Liver (tissue), 8 donors: ENCODE measurements at regions not wholly inside any gene's neighbourhood (a gene's known extent, or its start where the extent isn't known, plus 50 kb on each side); places are given as distances from the start of the nearest gene placed in this dataset.

Source experiments
- DNase-seq: peaks from one replicate; pipeline ENCODE4 v3.0.0-alpha.2; 2017; ENCODE audit warnings: low spot score
- H3K27ac ChIP-seq, 2 donors: one replicate each; pipeline ENCODE4 v1.7.0; 2013; ENCODE audit warnings: inconsistent platforms in 2 of 2, low read length in 2 of 2, control low read depth in 1 of 2, low read depth in 1 of 2, mild to moderate bottlenecking in 1 of 2
- H3K27me3 ChIP-seq, 4 donors: one replicate each; pipeline versions ENCODE4 v1.6.1 to v1.7.0; 2013; ENCODE audit warnings: low read length in 3 of 4, inconsistent platforms in 1 of 4, mild to moderate bottlenecking in 1 of 4, moderate library complexity in 1 of 4; ENCODE audit not compliant: control insufficient read depth in 4 of 4, insufficient read depth in 4 of 4
- H3K36me3 ChIP-seq, 4 donors: one replicate each; pipeline versions ENCODE4 v1.6.1 to v1.7.0; 2013; ENCODE audit warnings: low read length in 3 of 4, mild to moderate bottlenecking in 3 of 4, low read depth in 1 of 4, moderate library complexity in 1 of 4; ENCODE audit not compliant: control insufficient read depth in 4 of 4, insufficient read depth in 3 of 4
- H3K4me1 ChIP-seq, 4 donors: one replicate each; pipeline versions ENCODE4 v1.6.1 to v1.7.0; 2013; ENCODE audit warnings: low read length in 3 of 4, mild to moderate bottlenecking in 3 of 4, moderate library complexity in 1 of 4; ENCODE audit not compliant: control insufficient read depth in 4 of 4, insufficient read depth in 4 of 4
- H3K4me3 ChIP-seq, 3 donors: one replicate each; pipeline versions ENCODE4 v1.6.1 to v1.7.0; 2013; ENCODE audit warnings: low read length in 3 of 3, control low read depth in 1 of 3, low read depth in 1 of 3, mild to moderate bottlenecking in 1 of 3
- H3K9ac ChIP-seq, 2 donors: one replicate each; pipeline ENCODE4 v1.7.0; 2013; ENCODE audit warnings: low read length in 2 of 2, mild to moderate bottlenecking in 2 of 2, moderate library complexity in 2 of 2, control low read depth in 1 of 2, low read depth in 1 of 2
- H3K9me3 ChIP-seq, 4 donors: one replicate each; pipeline versions ENCODE4 v1.6.1 to v1.7.0; 2013; ENCODE audit warnings: low read length in 3 of 4; ENCODE audit not compliant: control insufficient read depth in 4 of 4
- CTCF ChIP-seq: fragments of 150-350 bp; IDR thresholded peaks from 2 replicates; pipeline ENCODE4 v1.5.1; 2017; ENCODE audit warnings: improper control_type of control experiment, low read depth, low read length; ENCODE audit not compliant: missing input control
- EGR1 ChIP-seq, 2 donors: IDR thresholded peaks; 2 replicates each; pipeline ENCODE4 v1.6.1; 2016 to 2018; ENCODE audit warnings: antibody characterized with exemption in 2 of 2, low read depth in 2 of 2
- FOXA2 ChIP-seq: IDR thresholded peaks from 2 replicates; pipeline ENCODE4 v1.6.1; 2016; ENCODE audit warnings: antibody characterized with exemption
- GABPA ChIP-seq, 2 donors: IDR thresholded peaks in 1 of 2; conservative IDR thresholded peaks in 1 of 2; 2 replicates each; pipeline ENCODE4 v1.6.1; 2016; ENCODE audit warnings: antibody characterized with exemption in 2 of 2, mild to moderate bottlenecking in 1 of 2, moderate library complexity in 1 of 2
- HNF4A ChIP-seq, 2 donors: conservative IDR thresholded peaks; 2 replicates each; pipeline ENCODE4 v1.6.1; 2016; ENCODE audit warnings: antibody characterized with exemption in 2 of 2, mild to moderate bottlenecking in 2 of 2
- HNF4G ChIP-seq: IDR thresholded peaks from 2 replicates; pipeline ENCODE4 v1.6.1; 2016; ENCODE audit warnings: antibody characterized with exemption
- JUND ChIP-seq, 2 donors: IDR thresholded peaks; 2 replicates each; pipeline ENCODE4 v1.6.1; 2016; ENCODE audit warnings: antibody characterized with exemption in 2 of 2
- NR2F2 ChIP-seq: IDR thresholded peaks from 2 replicates; pipeline ENCODE4 v1.6.1; 2016; ENCODE audit warnings: antibody characterized with exemption
- RAD21 ChIP-seq, 2 donors: IDR thresholded peaks; 2 replicates each; pipeline ENCODE4 v1.6.1; 2016; ENCODE audit warnings: antibody characterized with exemption in 2 of 2, mild to moderate bottlenecking in 2 of 2
- REST ChIP-seq: IDR thresholded peaks from 2 replicates; pipeline ENCODE4 v1.6.1; 2016; ENCODE audit warnings: antibody characterized with exemption, mild to moderate bottlenecking
- RXRA ChIP-seq, 2 donors: IDR thresholded peaks; 2 replicates each; pipeline ENCODE4 v1.6.1; 2017 to 2018; ENCODE audit warnings: antibody characterized with exemption in 2 of 2, mild to moderate bottlenecking in 1 of 2
- SP1 ChIP-seq: IDR thresholded peaks from 2 replicates; pipeline ENCODE4 v1.6.1; 2018; ENCODE audit warnings: antibody characterized with exemption, mild to moderate bottlenecking
- TAF1 ChIP-seq: conservative IDR thresholded peaks from 2 replicates; pipeline ENCODE4 v1.6.1; 2016; ENCODE audit warnings: antibody characterized with exemption, mild to moderate bottlenecking
- YY1 ChIP-seq: IDR thresholded peaks from 2 replicates; pipeline ENCODE4 v1.6.1; 2016; ENCODE audit warnings: antibody characterized with exemption, mild to moderate bottlenecking
- ZBTB33 ChIP-seq: IDR thresholded peaks from 2 replicates; pipeline ENCODE4 v1.6.1; 2016; ENCODE audit warnings: antibody characterized with exemption
- WGBS: extraction: QIAGEN DNeasy Blood & Tissue Kit; methylation state at CpG from one replicate; pipeline ENCODE4 v1.1.7; 2013; 5-methylcytosine and 5-hydroxymethylcytosine counted together
- TF ChIP-seq, protein P1 (sequence below): IDR thresholded peaks from 2 replicates; pipeline ENCODE4 v1.6.1; 2016; ENCODE audit warnings: antibody characterized with exemption
- donor health status: healthy.
- donor health status: healthy.
- donor health status: healthy.
- donor health status: healthy.
- donor health status: healthy.

- TF ChIP-seq REST, result no peak
- TF ChIP-seq HNF4A (conservative IDR thresholded peaks at IDR 0.05), result no peak
- no peak for TF ChIP-seq HNF4G
- no peak for TF ChIP-seq EGR1 (IDR thresholded peaks at IDR 0.05; ENCODE audit: low read depth in 2 of 2)
- no peak for TF ChIP-seq GABPA (IDR thresholded peaks at IDR 0.05 in 1 of 2, conservative IDR thresholded peaks at IDR 0.05 in 1 of 2)
- no peak for TF ChIP-seq SP1
- TF ChIP-seq CTCF, result no peak
- no peak for TF ChIP-seq TAF1
- TF ChIP-seq NR2F2, result no peak
Observed at GRCh38 chr9:100673249-100673648, 95.4 kb downstream of the CAVIN4 start (continued).

GRCh38 chr9:100674419-100675122 is 96.7 kb downstream of the CAVIN4 start:
- Histone ChIP-seq H3K4me1 (no peaks in the 10 kb centered on the region), H3K27ac (no peak overlapping the region), H3K9me3 (no peaks in the 10 kb centered on the region), H3K27me3 (no peaks in the 10 kb centered on the region), H3K9ac (no peak overlapping the region), H3K4me3 (no peak overlapping the region), H3K36me3 (no peaks in the 10 kb centered on the region)
- TF ChIP-seq GABPA (IDR thresholded peaks at IDR 0.05 in 1 of 2, conservative IDR thresholded peaks at IDR 0.05 in 1 of 2) (no peak), HNF4G (no peak), FOXA2 (no peak), JUND (IDR thresholded peaks at IDR 0.05) (no peak), YY1 (no peak), HNF4A (conservative IDR thresholded peaks at IDR 0.05) (no peak)
- DNase-seq, result no peak
- WGBS, result 61% methylated on average over 1 of the region's 1 CpG

- DNase-seq, result no peak
- no peak for TF ChIP-seq TAF1
- TF ChIP-seq GABPA (IDR thresholded peaks at IDR 0.05 in 1 of 2, conservative IDR thresholded peaks at IDR 0.05 in 1 of 2), result no peak
- TF ChIP-seq RXRA (IDR thresholded peaks at IDR 0.05), result no peak
- TF ChIP-seq JUND (IDR thresholded peaks at IDR 0.05), result no peak
- TF ChIP-seq FOXA2, result no peak
- TF ChIP-seq NR2F2, result no peak
- no peak for TF ChIP-seq SP1
- no peak for TF ChIP-seq CTCF
- no peak for TF ChIP-seq EGR1 (IDR thresholded peaks at IDR 0.05; ENCODE audit: low read depth in 2 of 2)
- TF ChIP-seq YY1, result no peak
- no peak for TF ChIP-seq HNF4G
- TF ChIP-seq, protein P1, sequence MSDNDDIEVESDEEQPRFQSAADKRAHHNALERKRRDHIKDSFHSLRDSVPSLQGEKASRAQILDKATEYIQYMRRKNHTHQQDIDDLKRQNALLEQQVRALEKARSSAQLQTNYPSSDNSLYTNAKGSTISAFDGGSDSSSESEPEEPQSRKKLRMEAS, result no peak
- TF ChIP-seq RAD21 (IDR thresholded peaks at IDR 0.05), result no peak
- TF ChIP-seq ZBTB33, result no peak
Observed at GRCh38 chr9:100679834-100680233, 102.0 kb downstream of the CAVIN4 start.

More at GRCh38 chr9:100679834-100680233, 102.0 kb downstream of the CAVIN4 start:
- H3K36me3 ChIP-seq, result no peaks in the 10 kb centered on the region
- H3K4me3 ChIP-seq, result no peak overlapping the region
- no peaks in the 10 kb centered on the region for H3K9me3 ChIP-seq
- no peaks in the 10 kb centered on the region for H3K4me1 ChIP-seq
- H3K27ac ChIP-seq, result no peak overlapping the region
- no peak overlapping the region for H3K9ac ChIP-seq
- H3K27me3 ChIP-seq, result no peaks in the 10 kb centered on the region
- WGBS, result 73% methylated on average over 2 of the region's 2 CpGs
